ENCODE measurements at regions not wholly inside any gene's neighbourhood (a gene's known extent, or its start where the extent isn't known, plus 50 kb on each side); places are given as distances from the start of the nearest gene placed in this dataset.

DNA sequence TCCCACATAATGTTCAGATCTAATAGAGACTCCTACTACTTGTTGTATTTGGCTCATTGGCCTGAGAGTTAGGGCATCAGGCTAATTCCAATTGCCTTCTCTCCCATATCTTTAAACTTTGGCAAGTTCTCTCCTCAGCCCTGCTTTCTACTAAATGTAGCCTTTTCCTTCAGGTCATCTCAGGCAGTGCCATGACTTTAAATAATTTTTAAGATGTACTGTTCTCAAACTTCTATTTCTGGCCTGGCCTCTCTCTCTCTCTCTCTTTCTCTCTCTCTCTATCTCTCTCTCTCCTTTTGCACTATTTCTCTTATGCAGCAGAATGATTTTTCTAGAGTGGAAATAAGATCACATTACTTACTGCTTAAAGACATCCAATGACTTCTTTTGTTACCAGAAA is 114.5 kb upstream of the PAQR3 start:
- TF ChIP-seq, protein P1, sequence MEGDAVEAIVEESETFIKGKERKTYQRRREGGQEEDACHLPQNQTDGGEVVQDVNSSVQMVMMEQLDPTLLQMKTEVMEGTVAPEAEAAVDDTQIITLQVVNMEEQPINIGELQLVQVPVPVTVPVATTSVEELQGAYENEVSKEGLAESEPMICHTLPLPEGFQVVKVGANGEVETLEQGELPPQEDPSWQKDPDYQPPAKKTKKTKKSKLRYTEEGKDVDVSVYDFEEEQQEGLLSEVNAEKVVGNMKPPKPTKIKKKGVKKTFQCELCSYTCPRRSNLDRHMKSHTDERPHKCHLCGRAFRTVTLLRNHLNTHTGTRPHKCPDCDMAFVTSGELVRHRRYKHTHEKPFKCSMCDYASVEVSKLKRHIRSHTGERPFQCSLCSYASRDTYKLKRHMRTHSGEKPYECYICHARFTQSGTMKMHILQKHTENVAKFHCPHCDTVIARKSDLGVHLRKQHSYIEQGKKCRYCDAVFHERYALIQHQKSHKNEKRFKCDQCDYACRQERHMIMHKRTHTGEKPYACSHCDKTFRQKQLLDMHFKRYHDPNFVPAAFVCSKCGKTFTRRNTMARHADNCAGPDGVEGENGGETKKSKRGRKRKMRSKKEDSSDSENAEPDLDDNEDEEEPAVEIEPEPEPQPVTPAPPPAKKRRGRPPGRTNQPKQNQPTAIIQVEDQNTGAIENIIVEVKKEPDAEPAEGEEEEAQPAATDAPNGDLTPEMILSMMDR (IDR thresholded peaks at IDR 0.05; ENCODE audit: insufficient read depth, low read depth, low read length) = no peak
- no peak for DNase-seq (ENCODE audit: low read depth)
- H3K4me3 ChIP-seq (ENCODE audit: low read depth, low read length) = no peak overlapping the region

DNA sequence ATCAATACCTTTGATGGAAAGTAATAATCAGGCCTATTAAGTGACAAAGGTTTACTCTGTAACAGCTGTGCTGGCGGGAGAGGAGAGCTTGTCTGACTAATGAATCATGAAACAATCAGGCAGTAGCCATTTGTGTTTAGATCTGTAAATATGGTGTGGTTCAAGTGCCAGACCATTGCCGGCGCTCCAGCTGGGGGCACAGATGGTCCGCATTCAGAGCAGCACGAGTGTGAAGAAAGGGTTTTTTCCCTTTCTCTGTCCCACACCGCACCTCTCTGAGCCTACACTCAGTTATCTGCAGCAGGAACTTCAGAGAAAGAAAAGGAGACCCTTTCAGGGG is 111.3 kb upstream of the PAQR3 start:
- H3K4me3 ChIP-seq (ENCODE audit: low read depth, low read length) = no peak overlapping the region
- no peak for DNase-seq (ENCODE audit: low read depth)

DNA sequence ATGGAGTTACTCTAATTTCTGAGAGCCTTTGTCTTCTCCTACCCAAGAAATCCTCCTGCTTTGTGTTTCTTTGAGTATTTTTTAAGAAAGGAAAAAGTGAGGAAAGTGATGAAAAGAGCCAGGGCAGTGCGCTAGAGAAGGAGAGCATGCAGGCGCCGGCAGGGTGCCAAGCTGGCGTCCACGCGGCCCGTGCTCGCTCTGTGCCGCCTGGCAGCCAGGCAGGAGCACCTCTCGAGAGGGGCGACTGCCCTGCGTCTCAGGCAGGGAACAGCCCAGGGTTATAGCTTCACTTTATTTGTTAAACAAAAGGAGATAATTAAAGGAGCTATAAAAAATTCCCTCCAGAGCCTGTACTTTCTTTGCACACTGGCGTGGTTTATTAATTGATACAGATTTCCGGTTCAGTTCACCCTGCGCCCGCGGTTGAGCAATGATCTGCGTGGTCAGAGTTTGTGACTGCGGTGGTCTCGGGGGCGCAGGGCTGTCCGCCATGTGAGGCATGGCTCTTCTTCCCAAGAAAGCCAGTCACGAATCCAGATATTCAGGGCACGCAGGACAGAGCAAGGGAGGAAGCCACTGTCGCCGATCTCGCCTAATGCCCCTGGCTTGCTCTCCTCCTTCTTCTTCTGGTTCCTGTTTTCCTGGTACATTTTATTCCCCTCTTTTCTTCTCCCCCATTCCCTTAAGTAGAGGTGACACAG is 110.8 kb upstream of the PAQR3 start:
- no peak overlapping the region for H3K4me3 ChIP-seq (ENCODE audit: low read depth, low read length)
- TF ChIP-seq, protein P1 (IDR thresholded peaks at IDR 0.05; ENCODE audit: insufficient read depth, low read depth, low read length) = no peak

More for the DNA sequence above, 111.3 kb upstream of the PAQR3 start:
- TF ChIP-seq, protein P1 (IDR thresholded peaks at IDR 0.05; ENCODE audit: insufficient read depth, low read depth, low read length) = no peak

DNA sequence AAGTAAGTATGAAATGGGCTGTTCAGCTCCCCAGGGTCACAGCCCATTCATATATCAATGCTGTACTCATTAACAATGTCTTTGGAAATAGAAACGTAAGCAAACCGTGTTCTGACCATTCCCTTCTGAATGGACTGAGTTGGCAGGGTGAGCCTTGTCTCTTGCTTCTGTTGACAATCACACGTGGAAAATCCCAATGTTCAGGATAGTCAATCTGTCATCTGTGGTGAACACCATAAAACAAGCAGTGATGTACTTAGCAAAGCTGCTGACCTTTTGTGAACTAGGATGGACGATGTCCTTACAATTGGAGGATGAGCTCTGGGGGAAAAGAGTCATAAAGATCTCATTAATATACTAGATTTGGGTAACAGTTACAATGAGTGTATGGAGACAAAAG is 109.6 kb upstream of the PAQR3 start:
- TF ChIP-seq, protein P1 (IDR thresholded peaks at IDR 0.05; ENCODE audit: insufficient read depth, low read depth, low read length) = no peak
- no peak overlapping the region for H3K4me3 ChIP-seq (ENCODE audit: low read depth, low read length)
- no peak for DNase-seq (ENCODE audit: low read depth)

More for the DNA sequence above, 110.8 kb upstream of the PAQR3 start:
- DNase-seq (ENCODE audit: low read depth) = no peak

DNA sequence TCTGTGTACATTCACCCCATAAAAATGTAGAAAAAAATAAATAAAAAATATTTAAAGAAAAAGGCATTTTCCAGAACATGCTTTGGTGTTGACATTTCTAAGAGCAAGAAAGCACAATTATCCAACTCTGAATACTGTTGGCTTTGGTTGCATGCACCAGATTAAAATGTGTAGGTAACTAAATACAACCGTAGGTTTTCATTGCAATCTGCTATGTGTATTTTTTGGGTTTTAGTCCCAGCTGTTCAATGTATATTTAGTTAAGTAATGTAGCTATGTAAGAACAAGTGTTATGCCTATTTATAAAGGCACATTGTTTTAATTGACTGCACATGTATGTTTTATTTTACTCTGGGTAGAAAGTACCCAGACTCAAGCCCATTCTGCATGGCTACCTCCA is 108.1 kb upstream of the PAQR3 start:
- H3K4me3 ChIP-seq (ENCODE audit: low read depth, low read length) = no peak overlapping the region
- DNase-seq (ENCODE audit: low read depth) = no peak
- TF ChIP-seq, protein P1 (IDR thresholded peaks at IDR 0.05; ENCODE audit: insufficient read depth, low read depth, low read length) = no peak

DNA sequence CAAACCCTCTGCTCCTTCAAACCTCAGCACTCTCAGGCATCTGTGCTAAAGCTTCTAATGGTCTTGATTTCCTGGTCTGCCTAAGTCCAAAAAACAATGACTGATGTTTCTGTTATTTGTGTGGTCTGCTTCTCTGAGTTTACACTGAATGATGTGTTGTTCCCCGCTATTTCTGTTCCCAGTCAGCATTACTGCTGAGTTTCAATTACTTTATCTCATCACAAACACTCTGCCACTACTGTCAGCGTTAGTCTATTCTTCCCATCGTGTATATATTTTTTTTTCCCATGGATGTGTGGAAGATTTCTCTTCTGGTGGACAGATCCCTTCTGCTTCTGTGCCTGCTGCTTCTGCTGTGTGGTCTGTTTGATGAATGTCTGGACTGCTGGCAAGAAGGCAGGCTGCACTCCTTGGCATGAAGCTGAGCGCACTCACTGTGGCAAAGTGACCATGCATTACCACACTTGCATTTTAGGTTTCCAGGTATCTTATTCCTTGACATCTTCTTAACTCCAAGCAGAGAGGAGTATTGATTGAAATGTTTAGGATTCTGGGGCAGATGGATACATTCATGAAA is 106.9 kb upstream of the PAQR3 start:
- H3K4me3 ChIP-seq (ENCODE audit: low read depth, low read length) = no peak overlapping the region
- DNase-seq (ENCODE audit: low read depth) = no peak
- TF ChIP-seq, protein P1 (IDR thresholded peaks at IDR 0.05; ENCODE audit: insufficient read depth, low read depth, low read length) = no peak

Data from fibroblast of villous mesenchyme (primary cell).